GM12878 (cell line): ENCODE measurements at regions not wholly inside any gene's neighbourhood (a gene's known extent, or its start where the extent isn't known, plus 50 kb on each side); places are given as distances from the start of the nearest gene placed in this dataset.

ENCODE experiments used
- ATAC-seq: fragments of 200-7000 bp; cut with Tn5 transposase; 3 replicates; pipeline ENCODE4 v1.9.1; 2020; ENCODE audit warnings: mild to moderate bottlenecking, moderate library complexity
- BruUV-seq: library from RNA; stranded (reverse); fragments of 400-500 nt; replicated peaks from 2 replicates; lab custom pipeline; 2021; lab: Mats Ljungman, UMichigan
- CTCF ChIA-PET: fragments of 300-600 bp; sonication (Branson Sonifier 250); formaldehyde crosslinking; extraction: SDS; loops from one replicate; lab custom pipeline; 2021; ENCODE audit warnings: inconsistent platforms; lab: Yijun Ruan, JAX
- POLR2A ChIA-PET: fragments of 350-600 bp; formaldehyde crosslinking; extraction: SDS; loops from one replicate; lab custom pipeline; 2021; ENCODE audit warnings: inconsistent platforms; lab: Charles Lee
- RAD21 ChIA-PET: fragments of 300-600 bp; sonication (Branson Sonifier 250); formaldehyde crosslinking; loops from one replicate; lab custom pipeline; 2023; ENCODE audit warnings: antibody characterized with exemption; ENCODE audit not compliant: unreplicated experiment; lab: Charles Lee
- SMC1A ChIA-PET: fragments of 300-600 bp; sonication (Branson Sonifier 250); formaldehyde crosslinking; loops from one replicate; lab custom pipeline; 2023; ENCODE audit not compliant: unreplicated experiment, uncharacterized antibody; lab: Charles Lee
- DNase-seq: peaks from one replicate; pipeline ENCODE4 v3.0.0-alpha.2; 2011; ENCODE audit warnings: low read depth, low spot score
- FAIRE-seq: peaks from 3 replicates; lab custom pipeline; 2011; peaks lifted over from hg19 to GRCh38; lab: Jason Lieb, UNC
- H2AFZ ChIP-seq: 2 replicates; pipeline ENCODE4 v1.6.0; 2011; ENCODE audit warnings: low read depth, low read length, control low read depth; ENCODE audit not compliant: control insufficient read depth
- H3K27ac ChIP-seq: 2 replicates; pipeline ENCODE4 v1.5.1; 2011; ENCODE audit warnings: control low read depth; ENCODE audit not compliant: control insufficient read depth, insufficient read depth
- H3K27me3 ChIP-seq, 2 experiments: replicated peaks in 1 of 2; 2 replicates each; pipeline versions ENCODE4 v1.6.0 to v1.6.1; 2011; ENCODE audit warnings: low read length in 1 of 2; ENCODE audit not compliant: control insufficient read depth in 2 of 2, insufficient read depth in 2 of 2
- H3K36me3 ChIP-seq, 2 experiments: 2 replicates each; pipeline ENCODE4 v1.5.1; 2011; ENCODE audit warnings: low read length in 1 of 2; ENCODE audit not compliant: control insufficient read depth in 2 of 2, insufficient read depth in 2 of 2
- H3K4me1 ChIP-seq: 2 replicates; pipeline ENCODE4 v1.6.1; 2011; ENCODE audit warnings: mild to moderate bottlenecking, low read length, moderate library complexity, mixed read lengths; ENCODE audit not compliant: control insufficient read depth, insufficient read depth
- H3K4me2 ChIP-seq: 2 replicates; pipeline ENCODE4 v1.6.0; 2011; ENCODE audit warnings: control low read depth; ENCODE audit not compliant: control insufficient read depth, insufficient read depth
- H3K4me3 ChIP-seq: fragments of 200-600 bp; sonication (generic); 2 replicates; pipeline ENCODE4 v1.5.1; 2016
- H3K79me2 ChIP-seq: 2 replicates; pipeline ENCODE4 v1.6.0; 2011; ENCODE audit warnings: low read length; ENCODE audit not compliant: control insufficient read depth, insufficient read depth
- H3K9ac ChIP-seq: 2 replicates; pipeline ENCODE4 v1.8.0; 2011; ENCODE audit warnings: low read length, control low read depth, mixed read lengths; ENCODE audit not compliant: control insufficient read depth, insufficient read depth
- H3K9me3 ChIP-seq: replicated peaks from 3 replicates; pipeline ENCODE4 v1.5.1; 2011; ENCODE audit warnings: mild to moderate bottlenecking, low read length; ENCODE audit not compliant: control insufficient read depth, insufficient read depth
- H4K20me1 ChIP-seq: 2 replicates; pipeline ENCODE4 v1.6.0; 2011; ENCODE audit not compliant: control insufficient read depth, insufficient read depth
- BCLAF1 ChIP-seq: fragments of 450-650 bp; IDR thresholded peaks from 2 replicates; pipeline ENCODE4 v1.6.1; 2017; ENCODE audit warnings: antibody characterized with exemption, mild to moderate bottlenecking, moderate library complexity
- CHD2 ChIP-seq: IDR thresholded peaks from 2 replicates; pipeline ENCODE4 v1.6.1; 2011; ENCODE audit warnings: low read depth, low read length, improper control_type of control experiment, borderline replicate concordance
- E2F8 ChIP-seq: fragments of 450-650 bp; IDR thresholded peaks from 2 replicates; pipeline ENCODE4 v1.6.1; 2018; ENCODE audit warnings: mild to moderate bottlenecking, low read depth, moderate library complexity; ENCODE audit not compliant: partially characterized antibody
- EED ChIP-seq: sonication (generic); IDR thresholded peaks from 2 replicates; pipeline ENCODE4 v1.6.1; 2016; ENCODE audit warnings: antibody characterized with exemption, low read depth
- MXI1 ChIP-seq: fragments of 150-350 bp; IDR thresholded peaks from 2 replicates; pipeline ENCODE4 v1.6.1; 2011; ENCODE audit warnings: low read depth, mild to moderate bottlenecking, inconsistent platforms, low read length, improper control_type of control experiment
- NBN ChIP-seq: fragments of 450-650 bp; IDR thresholded peaks from 2 replicates; pipeline ENCODE4 v1.6.1; 2016
- POLR2AphosphoS5 ChIP-seq: IDR thresholded peaks from 2 replicates; pipeline ENCODE4 v1.6.1; 2011; ENCODE audit warnings: mild to moderate bottlenecking, low read length, inconsistent platforms
- POU2F2 ChIP-seq: IDR thresholded peaks from 3 replicates; pipeline ENCODE4 v1.6.1; 2011; ENCODE audit warnings: low read depth, mild to moderate bottlenecking, low read length, borderline replicate concordance
- RUNX3 ChIP-seq: IDR thresholded peaks from 2 replicates; pipeline ENCODE4 v1.6.1; 2012; ENCODE audit warnings: low read length, inconsistent platforms
- SPI1 ChIP-seq: IDR thresholded peaks from 2 replicates; pipeline ENCODE4 v1.6.1; 2011; ENCODE audit warnings: low read depth, mild to moderate bottlenecking, low read length, moderate library complexity, borderline replicate concordance; ENCODE audit not compliant: insufficient read depth
- SREBF1 ChIP-seq: IDR thresholded peaks from 2 replicates; pipeline ENCODE4 v1.6.1; 2012; ENCODE audit warnings: mild to moderate bottlenecking, low read length
- TCF3 ChIP-seq: IDR thresholded peaks from 2 replicates; pipeline ENCODE4 v1.6.1; 2012; ENCODE audit warnings: low read depth, mild to moderate bottlenecking, low read length, borderline replicate concordance; ENCODE audit not compliant: insufficient read depth
- YBX1 ChIP-seq: fragments of 450-650 bp; IDR thresholded peaks from 2 replicates; pipeline ENCODE4 v1.6.1; 2016; ENCODE audit warnings: antibody characterized with exemption
- WGBS: methylation state at CpG from one replicate; pipeline ENCODE4 v1.1.6; 2016; ENCODE audit warnings: low lambda C conversion rate; ENCODE audit not compliant: insufficient replicate concordance, insufficient coverage; ENCODE audit errors: missing lambda C conversion rate; 5-methylcytosine and 5-hydroxymethylcytosine counted together
- in situ Hi-C: fragments of 300-500 bp; cut with MboI; formaldehyde crosslinking; loops from 9 replicates; pipeline ENCODE4 v1.14.3; 2018; ENCODE audit warnings: mixed read lengths
- intact Hi-C: fragments of 100-400 bp; cut with micrococcal nuclease; formaldehyde crosslinking; loops from one replicate; pipeline ENCODE4 v1.14.2; 2022; ENCODE audit not compliant: unreplicated experiment

- TF ChIP-seq RUNX3 (peak; percentile 18; the same call in 1 of the 2 replicates), TCF3 (no peak), POLR2AphosphoS5 (no peak), SPI1 (peak; percentile 49; the same call in 1 of the 2 replicates), CHD2 (no peak)
- H3K9me3 ChIP-seq, result no peaks in the 10 kb centered on the region
- WGBS, result 8% methylated on average over 4 of the region's 4 CpGs
- in situ Hi-C loops, result no loop called here
- SMC1A ChIA-PET, result interaction anchor here (0.5 kb wide), 1 partner anchor 16 kb away, joined by 3 read pairs; no protein-coding TSS in a partner anchor
- no peaks in the 10 kb centered on the region; a peak in 1 of 4 replicates for H3K27me3 ChIP-seq
- no peaks in the 10 kb centered on the region for H3K79me2 ChIP-seq
- RAD21 ChIA-PET, result no interaction called here
- peaks cover 8% of the 10 kb centered on the region; the same call in 1 of the 2 replicates for H3K4me1 ChIP-seq
- H3K36me3 ChIP-seq, result no peaks in the 10 kb centered on the region
- CTCF ChIA-PET, result no interaction called here
- no peak overlapping the region for H3K27ac ChIP-seq
- no peaks in the 10 kb centered on the region for H4K20me1 ChIP-seq
- no peak overlapping the region for H3K4me2 ChIP-seq
- POLR2A ChIA-PET, result no interaction called here
- no peak overlapping the region for H2AFZ ChIP-seq
- H3K4me3 ChIP-seq, result no peak overlapping the region
- DNase-seq (no peak), FAIRE-seq (no peak), ATAC-seq (peak; percentile 72)
- intact Hi-C loops, result no loop called here
- H3K9ac ChIP-seq, result no peak overlapping the region
- BruUV-seq, result no TSS peak
These were observed 150.3 kb upstream of the NPY start for GRCh38 chr7:24133691-24134090.

- no peaks in the 10 kb centered on the region for H3K9me3 ChIP-seq
- H3K27me3 ChIP-seq, result no peaks in the 10 kb centered on the region; a peak in 1 of 4 replicates
- SMC1A ChIA-PET, result no interaction called here
- CTCF ChIA-PET, result no interaction called here
- no peak overlapping the region for H3K9ac ChIP-seq
- peaks cover 8% of the 10 kb centered on the region; the same call in 1 of the 2 replicates for H3K4me1 ChIP-seq
- RAD21 ChIA-PET, result no interaction called here
- no peak overlapping the region for H3K27ac ChIP-seq
- no peak for DNase-seq
- H4K20me1 ChIP-seq, result no peaks in the 10 kb centered on the region
- 32% methylated on average over 4 of the region's 4 CpGs for WGBS
- POLR2A ChIA-PET, result no interaction called here
- in situ Hi-C loops, result no loop called here
- BruUV-seq, result no TSS peak
- no peaks in the 10 kb centered on the region for H3K36me3 ChIP-seq
- FAIRE-seq, result no peak
- intact Hi-C loops, result no loop called here
- no peak overlapping the region for H3K4me3 ChIP-seq
- no peak overlapping the region for H2AFZ ChIP-seq
- no peak overlapping the region for H3K4me2 ChIP-seq
- no peaks in the 10 kb centered on the region for H3K79me2 ChIP-seq
- no peak for ATAC-seq
- TF ChIP-seq EED (no peak), POU2F2 (no peak), SREBF1 (no peak), TCF3 (no peak), E2F8 (no peak), MXI1 (no peak), YBX1 (no peak), NBN (no peak), BCLAF1 (no peak)
These were observed 149.5 kb upstream of the NPY start for GRCh38 chr7:24134535-24134934.
